ENCODE measurements at regions not wholly inside any gene's neighbourhood (a gene's known extent, or its start where the extent isn't known, plus 50 kb on each side); places are given as distances from the start of the nearest gene placed in this dataset.
A peak's percentile ranks its signal among the peaks of the same experiment; 100 is the strongest.
"Not testable (repeated sequence)": the region's sequence is repeated elsewhere in the genome, so short reads cannot be mapped to it uniquely, and the experiment has no call there.

DNA sequence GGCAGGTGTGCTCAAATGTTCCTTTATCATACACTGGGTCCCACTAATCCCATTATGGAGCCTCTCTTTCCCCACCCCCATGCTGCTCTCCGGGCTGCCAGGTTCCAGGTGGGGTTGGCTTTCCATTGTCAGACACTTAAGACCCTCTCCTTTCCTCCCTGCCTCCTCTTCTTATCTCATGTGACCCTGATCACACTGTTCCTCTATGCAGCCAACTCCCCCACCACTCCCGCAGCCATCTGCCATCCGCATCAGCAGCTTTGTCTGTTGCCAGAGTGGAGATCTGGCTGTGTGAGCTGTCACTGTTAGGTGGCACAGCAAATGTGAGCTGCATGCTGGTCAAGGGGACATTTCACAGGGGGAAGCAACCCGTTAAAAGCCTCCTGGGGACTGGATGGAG is 391.4 kb downstream of the TNS3 start:
- no peak for DNase-seq (ENCODE audit: low spot score)

- DNase-seq (ENCODE audit: low spot score): no peak
Observed at GRCh38 chr7:47188653-47189315, 393.1 kb downstream of the TNS3 start.

DNA sequence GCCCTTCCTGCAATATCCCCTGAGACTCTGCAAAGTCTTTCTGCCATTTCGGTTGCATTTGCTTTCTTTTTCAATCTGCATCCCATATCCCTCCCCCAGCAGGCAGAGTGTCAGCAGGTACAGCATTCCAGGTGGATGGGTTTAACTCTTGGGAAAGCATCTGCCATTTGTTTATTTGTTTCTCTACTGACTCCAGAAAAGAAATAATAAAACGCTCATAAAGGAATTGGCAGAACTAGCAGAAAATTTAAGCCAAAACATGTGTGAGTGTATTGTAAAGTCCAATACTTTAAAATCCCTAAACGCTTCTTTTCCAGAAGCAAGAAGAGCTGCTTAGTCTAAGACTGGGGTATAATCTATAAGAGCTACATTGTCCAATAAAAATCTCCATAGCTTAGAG is 393.8 kb downstream of the TNS3 start:
- DNase-seq (ENCODE audit: low spot score): no peak

- no peak for DNase-seq (ENCODE audit: low spot score)
Observed at GRCh38 chr7:47186316-47186715, 395.6 kb downstream of the TNS3 start.

DNA sequence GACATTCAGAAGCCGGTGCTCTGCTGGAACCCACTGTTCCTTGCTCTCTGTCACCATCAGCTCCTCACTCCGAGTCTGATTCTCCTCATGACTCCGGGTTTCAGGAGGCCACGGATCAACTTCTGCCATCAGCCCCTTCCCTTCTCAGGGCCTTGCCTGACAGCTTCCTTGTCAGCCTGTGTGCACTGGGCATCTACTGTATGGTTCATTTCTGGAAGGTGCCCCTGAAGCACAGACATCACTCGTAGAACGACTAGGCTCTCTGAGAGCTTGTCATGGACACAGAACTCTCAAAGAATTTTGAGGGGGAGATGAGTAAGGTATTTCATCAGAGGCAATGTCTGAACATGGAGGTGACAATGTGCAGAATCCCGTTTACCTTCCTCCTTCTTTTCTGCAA is 396.1 kb downstream of the TNS3 start:
- DNase-seq (ENCODE audit: low spot score): no peak

DNA sequence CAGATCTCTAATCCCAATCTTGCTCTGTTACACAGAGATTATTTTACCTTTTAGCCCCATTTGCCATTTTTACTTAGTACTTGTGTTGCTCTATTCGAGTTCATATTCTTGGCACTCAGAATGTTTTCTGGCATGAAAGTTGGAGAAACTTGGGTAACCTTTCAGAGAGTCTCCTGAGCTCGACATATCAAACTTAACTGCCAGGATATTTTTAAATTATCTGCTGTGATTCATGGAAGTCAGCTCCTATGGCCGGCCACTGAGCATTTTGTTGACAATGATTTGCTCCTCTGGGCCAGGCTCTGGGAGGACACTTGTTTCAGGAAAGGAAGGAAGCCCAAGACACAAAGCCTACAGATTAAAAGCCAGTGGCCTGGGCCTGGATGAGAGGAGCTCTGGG is 396.7 kb downstream of the TNS3 start:
- DNase-seq (ENCODE audit: low spot score): no peak

- no peak for DNase-seq (ENCODE audit: low spot score)
Observed at GRCh38 chr7:47183862-47184590, 397.9 kb downstream of the TNS3 start.

DNA sequence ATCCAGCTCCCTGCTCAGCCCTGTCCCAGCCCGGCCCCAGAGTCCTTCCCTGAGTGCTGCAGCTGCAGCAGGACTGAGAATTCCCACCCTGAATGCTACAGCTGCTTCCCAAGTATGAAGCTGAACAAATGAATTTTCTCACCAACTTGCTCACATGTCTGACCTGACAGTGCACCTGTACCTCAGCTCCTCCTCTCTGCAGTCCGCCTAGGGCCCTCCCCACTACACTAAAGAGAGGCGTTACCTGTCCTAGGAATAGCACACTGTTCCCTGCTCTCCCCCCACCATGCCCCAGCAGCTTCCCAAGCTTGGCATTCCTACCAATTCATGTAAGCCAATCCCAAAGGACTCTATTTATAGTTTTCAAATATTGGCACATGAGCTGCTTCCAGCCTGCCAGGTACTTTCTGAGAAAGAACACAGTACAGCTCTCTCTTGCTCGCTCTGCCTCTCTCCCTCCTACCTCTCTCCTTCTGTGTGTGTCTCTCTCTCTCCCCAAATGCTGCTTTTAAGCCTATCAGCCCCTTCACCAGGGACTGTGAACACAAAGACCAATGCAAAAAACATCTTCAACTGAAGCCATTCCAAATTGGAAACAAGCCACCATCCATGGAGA is 400.1 kb downstream of the TNS3 start:
- no peak for DNase-seq (ENCODE audit: low spot score)

- no peak for DNase-seq (ENCODE audit: low spot score)
Observed at GRCh38 chr7:47180516-47180826, 401.4 kb downstream of the TNS3 start.

- DNase-seq (ENCODE audit: low spot score): peak; percentile 79
Observed at GRCh38 chr7:47179812-47180515, 401.9 kb downstream of the TNS3 start.

DNA sequence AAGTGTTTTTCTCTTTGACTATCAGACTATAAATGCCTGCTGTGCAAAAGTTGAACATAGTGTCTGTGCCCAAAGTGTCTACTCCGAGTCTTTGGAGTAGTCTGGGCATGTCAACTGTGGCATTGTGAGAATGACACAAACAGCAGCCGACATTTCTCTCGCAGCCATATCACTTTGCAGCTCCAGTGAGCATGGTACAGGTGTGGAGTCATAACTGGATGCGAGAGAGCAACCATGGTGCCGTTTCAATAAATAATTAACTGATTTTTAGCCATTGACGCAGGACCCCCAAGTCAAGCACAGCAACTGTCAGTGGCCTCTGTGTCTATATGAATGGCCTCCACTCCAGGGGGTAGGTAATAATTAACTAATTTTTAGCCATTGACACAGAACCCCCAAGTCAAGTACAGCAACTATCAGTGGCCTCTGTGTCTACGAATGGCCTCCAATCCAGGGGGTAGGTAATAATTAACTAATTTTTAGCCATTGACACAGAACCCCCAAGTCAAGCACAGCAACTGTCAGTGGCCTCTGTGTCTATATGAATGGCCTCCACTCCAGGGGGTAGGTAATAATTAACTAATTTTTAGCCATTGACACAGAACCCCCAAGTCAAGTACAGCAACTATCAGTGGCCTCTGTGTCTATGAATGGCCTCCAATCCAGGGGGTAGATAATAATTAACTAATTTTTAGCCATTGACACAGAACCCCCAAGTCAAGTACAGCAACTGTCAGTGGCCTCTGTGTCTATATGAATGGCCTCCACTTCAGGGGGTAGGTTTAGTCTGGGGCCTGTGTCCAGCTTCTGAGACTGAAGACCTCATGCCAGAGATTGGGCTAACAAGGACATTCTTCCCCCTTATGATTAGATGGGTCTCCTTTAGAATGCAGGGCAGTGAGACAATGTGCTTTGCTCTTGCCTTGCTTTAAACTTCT is 409.0 kb downstream of the TNS3 start:
- DNase-seq (ENCODE audit: low spot score): not testable (repeated sequence)

DNA sequence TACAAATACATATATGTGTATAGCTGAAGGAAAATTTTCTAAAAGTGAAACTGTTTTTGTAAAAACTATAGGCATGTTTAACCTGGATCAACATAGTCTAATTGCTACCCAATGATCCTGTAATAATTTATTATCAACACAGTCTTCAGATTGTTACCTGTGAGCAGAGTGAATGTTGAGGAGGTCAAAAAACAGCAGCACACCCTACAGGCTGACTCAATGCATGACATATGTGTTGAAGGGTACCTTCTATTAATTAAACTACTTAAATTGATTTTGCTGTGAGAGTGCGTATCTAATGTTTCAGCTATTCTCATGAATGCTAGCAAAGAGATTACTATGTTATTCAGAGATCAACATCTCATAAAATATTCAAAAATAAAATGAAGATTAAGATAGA is 411.4 kb downstream of the TNS3 start:
- no peak for DNase-seq (ENCODE audit: low spot score)

GRCh38 chr7:47154791-47155190 is 427.1 kb downstream of the TNS3 start:
- no peak for DNase-seq (ENCODE audit: low spot score)

DNA sequence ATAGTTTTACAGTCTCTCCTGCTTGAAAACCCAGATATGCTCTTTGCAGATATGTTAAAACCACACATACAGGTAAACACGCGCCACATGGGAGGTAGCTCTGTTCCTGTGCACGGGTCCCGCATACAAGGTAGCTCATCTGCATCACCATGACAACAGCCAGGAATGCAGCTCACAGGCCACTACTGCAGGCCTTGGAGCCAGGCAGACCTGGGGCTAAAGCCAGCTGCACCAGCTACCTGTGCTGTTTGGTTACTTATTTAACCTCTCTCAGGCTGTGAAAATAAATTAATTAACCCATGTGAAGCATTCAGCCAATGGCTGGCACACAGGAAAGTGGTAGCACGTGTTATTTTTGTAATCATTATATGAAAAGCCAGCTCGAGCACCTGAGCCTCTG is 428.3 kb downstream of the TNS3 start:
- no peak for DNase-seq (ENCODE audit: low spot score)

GRCh38 chr7:47153058-47153457 is 428.9 kb downstream of the TNS3 start:
- no peak for DNase-seq (ENCODE audit: low spot score)

GRCh38 chr7:47152307-47152706 is 429.6 kb downstream of the TNS3 start:
- DNase-seq (ENCODE audit: low spot score): no peak

DNA sequence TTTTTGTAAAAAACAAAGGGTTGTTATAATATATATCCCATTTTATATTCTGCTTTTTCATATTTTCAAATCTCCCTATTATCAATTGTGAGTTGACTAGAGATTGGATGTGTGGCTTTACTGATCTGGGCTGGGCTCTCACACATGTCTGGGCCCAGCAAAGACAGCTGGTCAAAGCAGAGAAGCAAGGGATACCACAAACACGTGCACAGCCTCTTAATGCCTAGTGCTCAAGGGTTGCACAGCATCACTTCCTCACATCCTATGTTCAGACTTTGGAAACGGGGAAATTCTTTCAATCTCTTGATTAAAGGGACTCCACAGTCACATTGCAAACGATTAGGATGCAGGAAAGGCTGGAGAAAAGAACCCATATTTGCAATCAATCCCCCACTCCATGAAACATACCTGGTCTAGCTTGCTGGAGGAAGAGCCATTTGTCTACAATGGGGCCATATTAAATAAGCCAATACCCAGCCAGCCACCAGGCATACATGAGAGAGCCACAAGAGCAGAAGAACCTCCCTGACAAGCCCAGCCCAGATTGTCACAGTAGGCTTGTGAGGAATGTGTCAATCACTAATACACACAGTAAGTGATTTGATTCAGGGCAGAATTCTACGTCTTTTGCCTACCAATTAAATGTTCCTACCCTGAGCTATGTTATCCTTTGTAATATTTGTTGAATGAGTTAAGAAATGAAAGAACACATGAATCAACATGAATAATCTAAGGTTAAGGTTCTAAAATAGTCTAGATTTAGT is 431.2 kb downstream of the TNS3 start:
- DNase-seq (ENCODE audit: low spot score): no peak

- no peak for DNase-seq (ENCODE audit: low spot score)
Observed at GRCh38 chr7:47149971-47150370, 431.9 kb downstream of the TNS3 start.

GRCh38 chr7:47149208-47149839 is 432.6 kb downstream of the TNS3 start:
- DNase-seq (ENCODE audit: low spot score): no peak

GRCh38 chr7:47148536-47149207 is 433.2 kb downstream of the TNS3 start:
- no peak for DNase-seq (ENCODE audit: low spot score)
